ENCODE measurements at regions not wholly inside any gene's neighbourhood (a gene's known extent, or its start where the extent isn't known, plus 50 kb on each side); places are given as distances from the start of the nearest gene placed in this dataset.
A peak's percentile ranks its signal among the peaks of the same experiment; 100 is the strongest.
"Not testable (repeated sequence)": the region's sequence is repeated elsewhere in the genome, so short reads cannot be mapped to it uniquely, and the experiment has no call there.

GRCh38 chr16:21524068-21524751, 75.2 kb upstream of the METTL9 start:
- DNase-seq (ENCODE audit: low read depth) = no peak
- TF ChIP-seq CTCF (IDR thresholded peaks at IDR 0.05; ENCODE audit: insufficient read depth, low read length) = no peak
- H3K4me3 ChIP-seq (ENCODE audit: low read depth, low read length) = no peak overlapping the region

- not testable (repeated sequence) for H3K4me3 ChIP-seq (ENCODE audit: low read depth, low read length); DNase-seq (ENCODE audit: low read depth)
Measured at GRCh38 chr16:21524752-21525028, 74.7 kb upstream of the METTL9 start.

- DNase-seq (ENCODE audit: low read depth) = peak; percentile 60
- not testable (repeated sequence) for H3K4me3 ChIP-seq (ENCODE audit: low read depth, low read length)
Measured at GRCh38 chr16:21525029-21525895, 74.1 kb upstream of the METTL9 start.

- H3K4me3 ChIP-seq (ENCODE audit: low read depth, low read length); DNase-seq (ENCODE audit: low read depth): not testable (repeated sequence)
Measured at GRCh38 chr16:21525956-21526922, 73.1 kb upstream of the METTL9 start.

GRCh38 chr16:21526923-21527807, 72.2 kb upstream of the METTL9 start:
- DNase-seq (ENCODE audit: low read depth) = no peak
- no peak for TF ChIP-seq CTCF (IDR thresholded peaks at IDR 0.05; ENCODE audit: insufficient read depth, low read length)
- no peak overlapping the region for H3K4me3 ChIP-seq (ENCODE audit: low read depth, low read length)

GRCh38 chr16:21529060-21529658, 70.2 kb upstream of the METTL9 start:
- not testable (repeated sequence) for H3K4me3 ChIP-seq (ENCODE audit: low read depth, low read length); DNase-seq (ENCODE audit: low read depth)

- not testable (repeated sequence) for DNase-seq (ENCODE audit: low read depth)
Measured at GRCh38 chr16:21530729-21531383, 68.5 kb upstream of the METTL9 start.

GRCh38 chr16:21532996-21533395, 66.4 kb upstream of the METTL9 start:
- not testable (repeated sequence) for DNase-seq (ENCODE audit: low read depth); H3K4me3 ChIP-seq (ENCODE audit: low read depth, low read length)

More at GRCh38 chr16:21530729-21531383, 68.5 kb upstream of the METTL9 start:
- not testable (repeated sequence) for H3K4me3 ChIP-seq (ENCODE audit: low read depth, low read length)

GRCh38 chr16:21533474-21533873, 65.9 kb upstream of the METTL9 start:
- H3K4me3 ChIP-seq (ENCODE audit: low read depth, low read length) = not testable (repeated sequence)

GRCh38 chr16:21534561-21534960, 64.8 kb upstream of the METTL9 start:
- not testable (repeated sequence) for H3K4me3 ChIP-seq (ENCODE audit: low read depth, low read length); DNase-seq (ENCODE audit: low read depth)

More at GRCh38 chr16:21533474-21533873, 65.9 kb upstream of the METTL9 start:
- not testable (repeated sequence) for DNase-seq (ENCODE audit: low read depth)

- not testable (repeated sequence) for DNase-seq (ENCODE audit: low read depth); H3K4me3 ChIP-seq (ENCODE audit: low read depth, low read length)
Measured at GRCh38 chr16:21535201-21535600, 64.2 kb upstream of the METTL9 start.

GRCh38 chr16:21536740-21537139, 62.6 kb upstream of the METTL9 start:
- DNase-seq (ENCODE audit: low read depth); H3K4me3 ChIP-seq (ENCODE audit: low read depth, low read length): not testable (repeated sequence)

GRCh38 chr16:21537598-21537997, 61.8 kb upstream of the METTL9 start:
- not testable (repeated sequence) for DNase-seq (ENCODE audit: low read depth)

GRCh38 chr16:21539107-21539618, 60.2 kb upstream of the METTL9 start:
- DNase-seq (ENCODE audit: low read depth); H3K4me3 ChIP-seq (ENCODE audit: low read depth, low read length): not testable (repeated sequence)

More at GRCh38 chr16:21537598-21537997, 61.8 kb upstream of the METTL9 start:
- H3K4me3 ChIP-seq (ENCODE audit: low read depth, low read length) = not testable (repeated sequence)

Measured in fibroblast of the aortic adventitia (primary cell).